ENCODE measurements at regions not wholly inside any gene's neighbourhood (a gene's known extent, or its start where the extent isn't known, plus 50 kb on each side); places are given as distances from the start of the nearest gene placed in this dataset.
"Not testable (repeated sequence)": the region's sequence is repeated elsewhere in the genome, so short reads cannot be mapped to it uniquely, and the experiment has no call there.

DNA sequence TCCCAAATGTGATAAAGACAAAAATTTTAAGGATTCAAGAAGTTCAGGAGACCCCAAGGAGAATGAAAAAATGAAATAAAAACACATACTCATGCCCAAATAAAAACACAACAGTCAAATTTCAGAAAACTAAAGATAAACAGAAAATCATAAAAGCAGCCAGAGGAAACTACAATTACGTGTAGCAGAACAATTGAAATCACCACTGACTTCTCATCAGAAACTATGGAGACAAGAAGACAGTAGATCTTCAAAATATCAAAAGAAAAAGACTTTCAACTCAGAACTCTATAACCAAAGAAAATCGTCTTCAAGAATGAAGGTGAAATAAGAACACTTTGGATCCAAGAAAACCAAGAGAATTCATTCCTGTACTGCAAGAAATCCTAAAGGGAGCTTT is 54.9 kb downstream of the DIO3 start:
- DNase-seq: no peak

- no peak for DNase-seq
Measured at GRCh38 chr14:101619484-101619883, 58.2 kb downstream of the DIO3 start.

DNA sequence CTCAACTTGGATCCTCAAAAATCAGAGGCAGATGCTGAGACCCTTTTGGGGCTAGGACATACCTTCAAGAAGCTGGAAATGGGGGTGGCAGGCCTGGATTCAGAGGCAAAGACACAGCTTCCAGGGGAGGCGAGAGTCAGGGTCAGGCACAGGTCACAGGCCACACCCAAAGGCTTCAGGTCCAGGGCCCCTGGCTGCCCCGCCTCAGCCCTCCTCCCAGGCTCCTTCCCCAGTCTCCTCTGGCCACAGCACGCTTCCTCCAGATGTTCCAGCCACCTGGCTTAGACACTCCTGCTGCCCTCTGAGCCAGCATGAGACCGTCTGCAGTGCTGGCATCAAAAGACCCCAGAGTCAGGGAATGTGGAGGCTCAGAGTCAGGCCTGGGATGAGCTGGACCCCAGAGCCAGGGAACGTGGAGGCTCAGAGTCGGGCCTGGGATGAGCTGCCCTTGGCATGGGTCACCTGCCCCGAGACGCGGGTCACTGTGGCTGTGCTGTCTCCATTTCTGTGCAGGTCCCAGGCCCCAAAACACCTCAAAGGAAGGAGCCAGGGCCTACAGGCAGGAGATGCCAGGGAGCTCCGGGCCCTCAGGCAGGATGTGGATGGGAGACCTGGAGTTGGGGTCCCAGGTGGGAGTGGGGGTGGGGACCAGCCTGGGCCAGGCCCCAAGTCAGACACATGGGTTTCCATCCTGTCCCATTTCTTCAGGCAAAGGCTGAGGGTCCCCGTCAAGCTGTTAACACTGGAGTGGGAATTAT is 58.9 kb downstream of the DIO3 start:
- no peak for DNase-seq

GRCh38 chr14:101620821-101621785 is 59.8 kb downstream of the DIO3 start:
- no peak for DNase-seq

DNA sequence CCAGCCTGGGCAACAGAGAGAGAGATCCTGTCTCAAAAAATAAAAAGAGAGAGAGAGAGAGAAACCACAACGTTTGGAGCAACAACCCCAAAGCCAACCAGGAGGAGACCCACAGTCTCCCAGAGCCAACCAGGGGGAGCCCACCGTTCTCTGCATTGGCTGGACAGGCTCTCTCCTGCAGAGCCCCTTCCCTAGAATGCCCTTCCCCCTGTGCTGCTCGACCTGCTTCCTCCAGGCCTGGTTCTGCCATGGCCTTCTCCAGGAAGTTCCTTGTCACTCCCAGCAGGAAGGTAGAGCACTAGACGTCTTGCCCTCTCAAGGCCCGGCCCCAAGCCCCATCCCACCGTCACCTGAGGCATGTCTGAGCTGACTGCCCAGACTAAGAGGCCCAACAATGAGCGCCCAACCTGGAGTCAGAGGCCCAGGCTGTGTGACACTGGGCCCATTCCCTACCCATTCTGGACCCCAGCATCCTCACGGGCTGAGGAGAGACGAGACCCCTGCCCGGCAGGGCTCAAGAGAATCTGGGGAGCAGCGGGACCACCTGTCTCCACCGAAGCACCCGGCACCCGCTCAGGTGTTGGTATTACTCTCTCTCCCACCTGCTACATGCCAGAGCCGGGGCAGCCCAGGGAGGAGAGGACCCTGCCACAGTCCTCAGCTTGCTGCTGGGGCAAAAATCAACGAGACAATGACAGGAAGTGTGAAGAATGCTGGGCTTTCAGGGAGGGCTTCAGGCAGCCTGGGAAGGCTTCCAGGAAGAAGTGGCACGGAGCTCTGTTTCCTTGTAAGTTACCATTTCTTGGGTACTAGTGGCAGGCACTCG is 61.2 kb downstream of the DIO3 start:
- no peak for DNase-seq

GRCh38 chr14:101623077-101623372 is 61.7 kb downstream of the DIO3 start:
- no peak for DNase-seq

GRCh38 chr14:101623685-101624444 is 62.6 kb downstream of the DIO3 start:
- no peak for DNase-seq

GRCh38 chr14:101624536-101624935 is 63.2 kb downstream of the DIO3 start:
- no peak for DNase-seq

DNA sequence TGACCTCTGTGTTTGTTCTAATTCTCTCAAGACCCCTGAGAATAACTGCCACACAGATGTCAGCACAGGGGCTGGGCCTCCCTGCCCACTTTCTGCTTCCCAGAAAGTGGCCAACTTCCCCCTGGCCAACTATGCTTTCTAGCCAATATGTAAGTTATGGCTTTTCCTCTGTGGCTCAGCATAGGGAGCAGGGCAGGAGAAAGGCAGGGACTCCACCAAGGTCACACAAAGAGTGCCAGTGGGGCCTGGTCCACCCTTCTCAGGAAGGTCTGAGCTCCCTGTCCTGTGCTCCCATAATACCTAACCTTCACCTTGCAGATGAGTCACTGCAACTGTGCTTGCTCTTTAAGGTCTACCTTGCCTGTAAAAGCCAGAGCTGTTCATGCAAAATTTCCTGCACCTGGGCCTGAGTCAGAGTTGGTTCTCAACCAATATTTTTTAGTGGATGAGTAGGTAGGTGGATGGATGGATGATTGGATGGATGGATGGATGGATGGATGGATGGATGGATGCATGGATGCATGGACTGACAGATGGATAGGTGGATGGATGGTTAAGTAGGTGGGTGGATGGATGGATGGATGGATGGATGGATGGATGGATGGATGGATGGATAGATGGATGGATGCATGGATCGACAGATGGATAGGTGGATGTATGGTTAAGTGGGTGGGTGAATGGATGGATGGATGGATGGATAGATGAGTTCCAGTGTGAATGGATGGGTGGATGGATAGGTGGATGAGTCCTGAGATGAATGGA is 64.2 kb downstream of the DIO3 start:
- DNase-seq: no peak

GRCh38 chr14:101626331-101626730 is 65.0 kb downstream of the DIO3 start:
- no peak for DNase-seq

DNA sequence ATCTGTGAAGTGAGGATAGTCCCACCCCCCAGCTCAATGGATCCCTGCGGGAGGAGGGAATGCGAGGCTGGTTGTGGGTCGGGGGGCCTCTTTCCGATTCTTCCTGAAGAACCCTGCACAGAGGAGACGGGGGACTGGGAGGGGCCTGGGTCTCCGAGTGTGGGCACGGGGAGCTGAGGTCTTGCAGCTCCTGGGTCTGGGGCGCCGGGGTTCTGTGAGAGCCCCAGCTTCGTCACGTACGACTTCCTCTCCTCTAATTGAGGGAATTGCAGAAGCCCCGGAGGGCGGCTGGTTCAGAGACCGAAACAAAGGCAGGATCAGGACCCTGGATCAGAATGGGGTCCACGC is 66.6 kb downstream of the DIO3 start:
- no peak for DNase-seq

DNA sequence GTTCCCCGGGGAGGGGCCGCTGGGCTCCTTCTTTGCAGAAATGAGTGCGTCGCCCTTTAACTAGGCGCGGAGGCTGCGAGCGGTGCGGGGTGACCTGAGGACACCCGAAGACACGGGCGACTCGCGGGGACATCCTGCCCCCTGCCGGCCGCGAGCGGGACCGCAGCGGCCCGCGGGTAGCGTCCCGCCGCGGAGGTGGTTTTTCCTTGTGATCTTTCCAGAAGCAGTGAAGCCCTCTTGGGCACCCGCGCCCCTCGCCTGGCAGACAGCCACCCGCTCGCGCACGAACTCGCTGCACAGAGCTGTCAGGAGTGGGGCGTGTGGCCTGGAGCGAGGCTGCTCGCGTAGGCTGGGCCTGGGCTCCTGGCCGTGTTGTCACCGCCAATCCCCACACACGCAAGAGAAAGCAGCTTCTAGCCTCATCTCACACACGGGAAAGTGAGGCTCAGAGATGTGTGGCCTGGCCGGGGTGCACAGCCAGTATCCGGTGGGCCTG is 67.2 kb downstream of the DIO3 start:
- DNase-seq: peak; percentile 52

DNA sequence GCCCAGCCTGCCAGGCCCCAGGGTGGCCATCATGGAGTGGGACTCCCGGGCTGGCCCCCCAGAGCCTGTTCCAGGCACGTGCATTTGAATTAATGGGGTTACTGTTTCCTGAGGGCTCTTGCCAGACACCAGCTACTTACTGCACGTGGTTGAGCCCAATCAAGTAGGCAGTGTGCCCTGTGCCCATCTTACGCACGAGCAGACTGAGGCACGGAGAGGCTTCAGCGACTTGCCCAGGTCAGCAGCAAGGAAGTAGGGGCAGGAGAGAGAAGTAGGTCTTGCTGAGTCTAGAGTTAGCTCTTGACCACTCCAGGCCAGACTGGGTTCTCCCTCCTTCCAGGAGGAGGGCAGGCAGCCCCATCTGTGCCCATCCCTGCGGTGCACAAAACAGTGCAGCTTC is 67.7 kb downstream of the DIO3 start:
- no peak for DNase-seq

GRCh38 chr14:101630056-101630965 is 69.0 kb downstream of the DIO3 start:
- no peak for DNase-seq

- DNase-seq: no peak
Measured at GRCh38 chr14:101631199-101631598, 69.9 kb downstream of the DIO3 start.

- DNase-seq: not testable (repeated sequence)
Measured at GRCh38 chr14:101631970-101632369, 70.7 kb downstream of the DIO3 start.

DNA sequence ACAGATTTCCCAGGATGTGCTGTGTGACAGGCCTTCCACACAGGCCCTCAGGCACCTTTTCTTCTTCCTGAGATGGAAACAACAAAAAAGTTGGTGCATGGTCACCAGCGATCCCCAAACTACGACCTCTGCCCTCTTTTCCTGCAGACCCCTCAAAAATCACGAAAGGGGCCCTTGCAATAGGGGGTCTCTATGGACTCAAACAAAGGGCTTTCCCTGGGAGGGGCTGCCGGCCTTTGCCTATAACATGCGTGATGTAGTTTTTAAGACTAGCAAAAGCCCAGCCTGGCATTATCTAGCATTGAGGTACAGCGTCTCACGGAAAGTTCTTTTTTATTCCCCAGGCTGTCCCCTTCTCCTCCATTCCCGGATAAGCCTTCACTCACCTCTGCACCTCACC is 71.2 kb downstream of the DIO3 start:
- DNase-seq: no peak

DNA sequence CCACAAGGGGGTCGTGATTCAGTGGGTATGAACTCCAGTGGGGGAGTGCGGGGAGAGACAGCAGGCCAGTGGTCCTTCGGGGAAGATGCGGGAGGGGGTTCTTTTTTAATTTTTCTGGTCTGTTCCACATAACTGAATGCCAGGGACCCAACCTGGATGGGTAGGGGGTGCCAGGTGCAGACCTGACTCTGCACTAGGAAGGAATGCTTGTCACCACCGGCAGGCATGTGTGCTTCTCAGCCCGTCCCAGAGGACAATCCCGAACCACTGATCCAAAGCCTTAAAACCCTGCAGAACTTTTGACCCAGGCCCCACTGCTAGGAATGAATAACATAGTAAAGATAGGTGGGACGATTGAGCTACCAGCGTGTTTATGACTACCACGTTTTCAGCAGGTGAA is 72.0 kb downstream of the DIO3 start:
- no peak for DNase-seq

DNA sequence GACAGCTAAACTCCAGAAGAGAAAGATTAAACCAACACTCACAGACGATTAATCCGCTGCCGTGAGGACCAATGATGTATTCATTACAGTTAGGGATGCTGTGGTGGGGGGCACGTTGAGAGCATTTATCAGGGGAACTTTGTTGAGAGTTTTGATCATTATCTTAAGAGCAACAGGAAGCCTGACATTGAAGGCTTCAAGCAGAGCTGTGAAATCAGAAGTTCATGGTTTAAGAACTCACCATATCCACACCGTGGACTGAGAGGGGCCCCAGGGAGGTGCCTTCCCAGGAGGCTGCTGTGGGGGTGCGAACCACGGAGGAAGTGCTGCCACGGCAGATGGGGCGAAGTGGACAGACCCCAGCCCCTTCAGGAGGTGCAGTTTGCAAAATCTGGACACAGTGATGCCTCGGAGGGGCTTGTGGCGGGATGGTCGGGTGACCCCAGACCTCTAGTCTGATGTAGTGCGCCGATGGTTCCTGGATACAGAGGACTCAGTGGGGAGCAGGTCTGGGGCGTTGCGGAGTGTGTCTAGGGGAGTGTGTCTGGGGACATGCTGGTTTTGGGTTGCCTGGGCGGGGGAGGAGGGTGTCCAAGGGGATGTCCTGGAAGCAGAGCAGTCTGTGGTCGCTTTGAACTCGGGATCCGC is 73.0 kb downstream of the DIO3 start:
- DNase-seq: no peak

Data from NCI-H446 treated with DMSO at 0.1 percent for 48 hours (cell line).